ENCODE measurements at regions not wholly inside any gene's neighbourhood (a gene's known extent, or its start where the extent isn't known, plus 50 kb on each side); places are given as distances from the start of the nearest gene placed in this dataset. TPM values are rescaled to one million over a fixed set of nuclear protein-coding genes. Genes with fewer than 3 reads are reported as not detected.

DNA sequence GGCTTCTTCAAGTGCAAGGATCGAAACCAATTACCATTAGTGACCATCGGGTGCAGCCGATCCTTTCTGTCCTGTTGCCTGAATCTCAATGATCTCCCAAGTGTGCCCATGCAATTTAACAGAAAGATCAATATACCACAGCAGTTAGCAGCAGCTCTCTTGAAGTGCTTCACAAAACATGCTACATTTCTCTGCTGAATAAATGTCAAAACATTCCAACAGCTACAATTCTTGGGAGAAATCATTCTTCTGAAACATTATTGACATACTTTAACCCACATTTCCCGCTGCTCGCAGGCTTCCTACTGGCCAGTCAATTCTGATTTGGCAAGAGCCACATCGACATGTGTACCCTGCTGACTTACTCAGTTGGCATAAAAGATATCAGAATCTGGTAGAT is 907.7 kb downstream of the TMEM182 start:
- H3K27ac ChIP-seq (ENCODE audit: low read depth): no peak overlapping the region
- WGBS: 88% methylated on average over 6 of the region's 6 CpGs
- H3K36me3 ChIP-seq (ENCODE audit: insufficient read depth): no peaks in the 10 kb centered on the region
- no peak for DNase-seq (ENCODE audit: extremely low spot score)
- no peaks in the 10 kb centered on the region for H3K4me1 ChIP-seq (ENCODE audit: insufficient read depth)
- H3K4me3 ChIP-seq (ENCODE audit: low read depth, low read length): no peak overlapping the region

Small RNA genes in the stretch of these regions (small RNA-seq; reads per million reads assigned to genes)
- not detected for gene AC010881.1
- not detected for gene AC018880.2

Data from urinary bladder (tissue), 4 donors.